GM23338 (cell line): ENCODE measurements at regions not wholly inside any gene's neighbourhood (a gene's known extent, or its start where the extent isn't known, plus 50 kb on each side); places are given as distances from the start of the nearest gene placed in this dataset.

Experiments used
- ATAC-seq: fragments of 200-7000 bp; cut with Tn5 transposase; 3 replicates; pipeline ENCODE4 v1.9.1; 2020
- DNase-seq: peaks from one replicate; pipeline ENCODE4 v3.0.0-alpha.2; 2015; ENCODE audit warnings: low spot score
- H2AFZ ChIP-seq: fragments of 200-600 bp; sonication (generic); 2 replicates; pipeline ENCODE4 v1.8.0; 2016; ENCODE audit warnings: antibody characterized with exemption, mild to moderate bottlenecking, moderate library complexity
- H3F3A ChIP-seq: fragments of 200-600 bp; sonication (generic); replicated peaks from 2 replicates; pipeline ENCODE4 v1.8.0; 2017; ENCODE audit warnings: antibody characterized with exemption, mixed run types, low read depth
- H3K27ac ChIP-seq: fragments of 200-600 bp; sonication (generic); 2 replicates; pipeline ENCODE4 v1.6.1; 2016; ENCODE audit warnings: low read depth
- H3K27me3 ChIP-seq: fragments of 200-600 bp; sonication (generic); 2 replicates; pipeline ENCODE4 v1.8.0; 2016; ENCODE audit warnings: mild to moderate bottlenecking, mixed run types, moderate library complexity; ENCODE audit not compliant: insufficient read depth
- H3K36me3 ChIP-seq: fragments of 200-600 bp; sonication (generic); 2 replicates; pipeline ENCODE4 v1.8.0; 2016; ENCODE audit warnings: mild to moderate bottlenecking; ENCODE audit not compliant: insufficient read depth
- H3K4me1 ChIP-seq: fragments of 200-600 bp; sonication (generic); 2 replicates; pipeline ENCODE4 v1.8.0; 2016; ENCODE audit warnings: mild to moderate bottlenecking, moderate library complexity; ENCODE audit not compliant: insufficient read depth
- H3K4me2 ChIP-seq: fragments of 200-600 bp; sonication (generic); 2 replicates; pipeline ENCODE4 v1.7.1; 2017; ENCODE audit warnings: mixed run types
- H3K4me3 ChIP-seq: fragments of 200-600 bp; sonication (generic); 2 replicates; pipeline ENCODE4 v1.6.1; 2016; ENCODE audit warnings: mixed run types
- H3K79me2 ChIP-seq: fragments of 200-600 bp; sonication (generic); replicated peaks from 2 replicates; pipeline ENCODE4 v1.8.0; 2017; ENCODE audit warnings: mild to moderate bottlenecking; ENCODE audit not compliant: insufficient read depth
- H3K9me2 ChIP-seq: fragments of 200-600 bp; sonication (generic); 2 replicates; pipeline ENCODE4 v1.8.0; 2017; ENCODE audit not compliant: insufficient read depth
- H4K20me1 ChIP-seq: fragments of 200-600 bp; sonication (generic); replicated peaks from 2 replicates; pipeline ENCODE4 v1.8.0; 2017; ENCODE audit warnings: mild to moderate bottlenecking; ENCODE audit not compliant: insufficient read depth
- H3K27ac Mint-ChIP-seq: 2 replicates; pipeline ENCODE4 v1.8.0; 2020; ENCODE audit warnings: inconsistent platforms, mild to moderate bottlenecking, moderate library complexity, mixed read lengths
- H3K27me3 Mint-ChIP-seq: 3 replicates; pipeline ENCODE4 v1.8.0; 2022; ENCODE audit warnings: low read depth, mild to moderate bottlenecking, moderate library complexity, mixed read lengths, inconsistent platforms; ENCODE audit not compliant: insufficient read depth, poor library complexity
- H3K36me3 Mint-ChIP-seq: 3 replicates; pipeline ENCODE4 v1.8.0; 2021; ENCODE audit warnings: low read depth, mild to moderate bottlenecking, inconsistent platforms, moderate library complexity, mixed read lengths
- H3K4me1 Mint-ChIP-seq: 3 replicates; pipeline ENCODE4 v1.8.0; 2020; ENCODE audit warnings: mild to moderate bottlenecking, inconsistent platforms, mixed read lengths
- H3K4me3 Mint-ChIP-seq: 3 replicates; pipeline ENCODE4 v1.8.0; 2021; ENCODE audit warnings: moderate library complexity, mild to moderate bottlenecking, inconsistent platforms, mixed read lengths
- H3K9me3 Mint-ChIP-seq: 3 replicates; pipeline ENCODE4 v1.8.0; 2020; ENCODE audit warnings: moderate library complexity, mild to moderate bottlenecking, inconsistent platforms, mixed read lengths
- CREB1 ChIP-seq: fragments of 250-450 bp; sonication (Bioruptor Pico); IDR thresholded peaks from 2 replicates; pipeline ENCODE4 v1.5.0; 2020; ENCODE audit warnings: low read depth, mild to moderate bottlenecking, moderate library complexity
- EZH2 ChIP-seq: fragments of 200-600 bp; sonication (generic); IDR thresholded peaks from one replicate; pipeline ENCODE4 v1.8.0; 2017; ENCODE audit warnings: antibody characterized with exemption, mild to moderate bottlenecking, low read depth; ENCODE audit not compliant: unreplicated experiment
- EZH2phosphoT487 ChIP-seq: fragments of 200-600 bp; sonication (generic); IDR thresholded peaks from one replicate; pipeline ENCODE4 v1.8.1; 2018; ENCODE audit warnings: antibody characterized with exemption; ENCODE audit not compliant: unreplicated experiment
- JUNB ChIP-seq: IDR thresholded peaks from one replicate; pipeline ENCODE4 v1.6.1; 2016; ENCODE audit warnings: antibody characterized with exemption; ENCODE audit not compliant: unreplicated experiment
- NANOG ChIP-seq: IDR thresholded peaks from 2 replicates; pipeline ENCODE4 v1.6.1; 2016; ENCODE audit warnings: antibody characterized with exemption, borderline replicate concordance
- POLR2AphosphoS5 ChIP-seq: IDR thresholded peaks from 2 replicates; pipeline ENCODE4 v1.6.1; 2016; ENCODE audit warnings: antibody characterized with exemption, low read depth
- STAT1 ChIP-seq: IDR thresholded peaks from one replicate; pipeline ENCODE4 v1.6.1; 2016; ENCODE audit warnings: antibody characterized with exemption; ENCODE audit not compliant: unreplicated experiment
- ZNF114 ChIP-seq: fragments of 250-450 bp; sonication (Bioruptor Pico); IDR thresholded peaks from 2 replicates; pipeline ENCODE4 v1.5.0; 2020; ENCODE audit warnings: mild to moderate bottlenecking, moderate library complexity
- ZNF331 ChIP-seq: fragments of 250-450 bp; sonication (Bioruptor Pico); IDR thresholded peaks from 2 replicates; pipeline ENCODE4 v1.5.0; 2020; ENCODE audit warnings: low read depth, mild to moderate bottlenecking, moderate library complexity
- TF ChIP-seq, protein P1 (sequence below): IDR thresholded peaks from 2 replicates; pipeline ENCODE4 v1.6.1; 2016; ENCODE audit warnings: antibody characterized with exemption
- TF ChIP-seq, protein P2 (sequence below), 2 experiments: fragments of 200-600 bp in 1 of 2; sonication (generic) in 1 of 2; conservative IDR thresholded peaks; 2 replicates each; pipeline versions ENCODE4 v1.5.1 to v1.6.1; 2016 to 2017; ENCODE audit warnings: antibody characterized with exemption in 2 of 2, low read depth in 2 of 2, mild to moderate bottlenecking in 2 of 2, moderate library complexity in 1 of 2
- TF ChIP-seq, protein P3 (sequence below): IDR thresholded peaks from one replicate; pipeline ENCODE4 v1.6.1; 2018; ENCODE audit warnings: antibody characterized with exemption; ENCODE audit not compliant: unreplicated experiment
- TF ChIP-seq, protein P4 (sequence below): fragments of 250-450 bp; sonication (Bioruptor Pico); IDR thresholded peaks from 2 replicates; pipeline ENCODE4 v1.5.0; 2020; ENCODE audit warnings: mild to moderate bottlenecking, moderate library complexity

DNA sequence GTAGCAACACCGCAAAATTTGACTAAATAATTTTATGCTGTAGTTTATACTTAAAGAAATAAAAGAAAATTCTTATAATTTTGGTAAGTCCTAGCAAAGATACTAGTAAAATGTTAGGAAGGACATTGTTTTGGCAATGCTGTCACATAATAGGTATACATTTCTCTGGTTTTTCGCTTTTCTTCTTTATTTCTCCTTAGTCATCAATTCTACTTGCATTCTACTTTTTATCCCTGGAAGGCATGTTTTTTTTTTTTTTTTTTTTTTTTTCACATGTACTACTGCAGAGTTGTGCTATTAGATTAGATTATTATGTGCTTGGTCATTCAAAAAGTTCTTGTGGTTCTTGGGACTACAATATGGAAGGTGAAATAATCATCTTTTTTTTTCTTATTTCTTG, 1421.2 kb downstream of the SI start:
- H3K27me3 ChIP-seq, result no peaks in the 10 kb centered on the region

More for the DNA sequence above, 1421.2 kb downstream of the SI start:
- no peaks in the 10 kb centered on the region for H3K9me3 Mint-ChIP-seq
- no peaks in the 10 kb centered on the region for H3K4me1 Mint-ChIP-seq
- H3K27ac Mint-ChIP-seq, result no peak overlapping the region
- DNase-seq (no peak), ATAC-seq (no peak)
- Histone ChIP-seq H2AFZ (no peak overlapping the region), H3K79me2 (no peaks in the 10 kb centered on the region), H4K20me1 (no peaks in the 10 kb centered on the region), H3K4me3 (no peak overlapping the region), H3K36me3 (no peaks in the 10 kb centered on the region), H3K4me2 (no peak overlapping the region), H3F3A (no peaks in the 10 kb centered on the region), H3K4me1 (no peaks in the 10 kb centered on the region), H3K27ac (no peak overlapping the region), H3K9me2 (no peaks in the 10 kb centered on the region)
- H3K4me3 Mint-ChIP-seq, result no peak overlapping the region
- H3K36me3 Mint-ChIP-seq, result no peaks in the 10 kb centered on the region
- H3K27me3 Mint-ChIP-seq, result peaks cover 2% of the 10 kb centered on the region
- TF ChIP-seq, protein P1, sequence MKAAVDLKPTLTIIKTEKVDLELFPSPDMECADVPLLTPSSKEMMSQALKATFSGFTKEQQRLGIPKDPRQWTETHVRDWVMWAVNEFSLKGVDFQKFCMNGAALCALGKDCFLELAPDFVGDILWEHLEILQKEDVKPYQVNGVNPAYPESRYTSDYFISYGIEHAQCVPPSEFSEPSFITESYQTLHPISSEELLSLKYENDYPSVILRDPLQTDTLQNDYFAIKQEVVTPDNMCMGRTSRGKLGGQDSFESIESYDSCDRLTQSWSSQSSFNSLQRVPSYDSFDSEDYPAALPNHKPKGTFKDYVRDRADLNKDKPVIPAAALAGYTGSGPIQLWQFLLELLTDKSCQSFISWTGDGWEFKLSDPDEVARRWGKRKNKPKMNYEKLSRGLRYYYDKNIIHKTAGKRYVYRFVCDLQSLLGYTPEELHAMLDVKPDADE, result no peak
- TF ChIP-seq, protein P2, sequence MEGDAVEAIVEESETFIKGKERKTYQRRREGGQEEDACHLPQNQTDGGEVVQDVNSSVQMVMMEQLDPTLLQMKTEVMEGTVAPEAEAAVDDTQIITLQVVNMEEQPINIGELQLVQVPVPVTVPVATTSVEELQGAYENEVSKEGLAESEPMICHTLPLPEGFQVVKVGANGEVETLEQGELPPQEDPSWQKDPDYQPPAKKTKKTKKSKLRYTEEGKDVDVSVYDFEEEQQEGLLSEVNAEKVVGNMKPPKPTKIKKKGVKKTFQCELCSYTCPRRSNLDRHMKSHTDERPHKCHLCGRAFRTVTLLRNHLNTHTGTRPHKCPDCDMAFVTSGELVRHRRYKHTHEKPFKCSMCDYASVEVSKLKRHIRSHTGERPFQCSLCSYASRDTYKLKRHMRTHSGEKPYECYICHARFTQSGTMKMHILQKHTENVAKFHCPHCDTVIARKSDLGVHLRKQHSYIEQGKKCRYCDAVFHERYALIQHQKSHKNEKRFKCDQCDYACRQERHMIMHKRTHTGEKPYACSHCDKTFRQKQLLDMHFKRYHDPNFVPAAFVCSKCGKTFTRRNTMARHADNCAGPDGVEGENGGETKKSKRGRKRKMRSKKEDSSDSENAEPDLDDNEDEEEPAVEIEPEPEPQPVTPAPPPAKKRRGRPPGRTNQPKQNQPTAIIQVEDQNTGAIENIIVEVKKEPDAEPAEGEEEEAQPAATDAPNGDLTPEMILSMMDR (conservative IDR thresholded peaks at IDR 0.05; ENCODE audit: low read depth in 2 of 2), result no peak
- TF ChIP-seq CREB1 (CRISPR knock-in tag) (no peak), EZH2phosphoT487 (no peak), STAT1 (no peak), POLR2AphosphoS5 (no peak), JUNB (no peak), NANOG (no peak), ZNF114 (no peak), ZNF331 (CRISPR knock-in tag) (no peak), EZH2 (no peak)
- TF ChIP-seq, protein P3, sequence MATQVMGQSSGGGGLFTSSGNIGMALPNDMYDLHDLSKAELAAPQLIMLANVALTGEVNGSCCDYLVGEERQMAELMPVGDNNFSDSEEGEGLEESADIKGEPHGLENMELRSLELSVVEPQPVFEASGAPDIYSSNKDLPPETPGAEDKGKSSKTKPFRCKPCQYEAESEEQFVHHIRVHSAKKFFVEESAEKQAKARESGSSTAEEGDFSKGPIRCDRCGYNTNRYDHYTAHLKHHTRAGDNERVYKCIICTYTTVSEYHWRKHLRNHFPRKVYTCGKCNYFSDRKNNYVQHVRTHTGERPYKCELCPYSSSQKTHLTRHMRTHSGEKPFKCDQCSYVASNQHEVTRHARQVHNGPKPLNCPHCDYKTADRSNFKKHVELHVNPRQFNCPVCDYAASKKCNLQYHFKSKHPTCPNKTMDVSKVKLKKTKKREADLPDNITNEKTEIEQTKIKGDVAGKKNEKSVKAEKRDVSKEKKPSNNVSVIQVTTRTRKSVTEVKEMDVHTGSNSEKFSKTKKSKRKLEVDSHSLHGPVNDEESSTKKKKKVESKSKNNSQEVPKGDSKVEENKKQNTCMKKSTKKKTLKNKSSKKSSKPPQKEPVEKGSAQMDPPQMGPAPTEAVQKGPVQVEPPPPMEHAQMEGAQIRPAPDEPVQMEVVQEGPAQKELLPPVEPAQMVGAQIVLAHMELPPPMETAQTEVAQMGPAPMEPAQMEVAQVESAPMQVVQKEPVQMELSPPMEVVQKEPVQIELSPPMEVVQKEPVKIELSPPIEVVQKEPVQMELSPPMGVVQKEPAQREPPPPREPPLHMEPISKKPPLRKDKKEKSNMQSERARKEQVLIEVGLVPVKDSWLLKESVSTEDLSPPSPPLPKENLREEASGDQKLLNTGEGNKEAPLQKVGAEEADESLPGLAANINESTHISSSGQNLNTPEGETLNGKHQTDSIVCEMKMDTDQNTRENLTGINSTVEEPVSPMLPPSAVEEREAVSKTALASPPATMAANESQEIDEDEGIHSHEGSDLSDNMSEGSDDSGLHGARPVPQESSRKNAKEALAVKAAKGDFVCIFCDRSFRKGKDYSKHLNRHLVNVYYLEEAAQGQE, result no peak
- TF ChIP-seq, protein P4, sequence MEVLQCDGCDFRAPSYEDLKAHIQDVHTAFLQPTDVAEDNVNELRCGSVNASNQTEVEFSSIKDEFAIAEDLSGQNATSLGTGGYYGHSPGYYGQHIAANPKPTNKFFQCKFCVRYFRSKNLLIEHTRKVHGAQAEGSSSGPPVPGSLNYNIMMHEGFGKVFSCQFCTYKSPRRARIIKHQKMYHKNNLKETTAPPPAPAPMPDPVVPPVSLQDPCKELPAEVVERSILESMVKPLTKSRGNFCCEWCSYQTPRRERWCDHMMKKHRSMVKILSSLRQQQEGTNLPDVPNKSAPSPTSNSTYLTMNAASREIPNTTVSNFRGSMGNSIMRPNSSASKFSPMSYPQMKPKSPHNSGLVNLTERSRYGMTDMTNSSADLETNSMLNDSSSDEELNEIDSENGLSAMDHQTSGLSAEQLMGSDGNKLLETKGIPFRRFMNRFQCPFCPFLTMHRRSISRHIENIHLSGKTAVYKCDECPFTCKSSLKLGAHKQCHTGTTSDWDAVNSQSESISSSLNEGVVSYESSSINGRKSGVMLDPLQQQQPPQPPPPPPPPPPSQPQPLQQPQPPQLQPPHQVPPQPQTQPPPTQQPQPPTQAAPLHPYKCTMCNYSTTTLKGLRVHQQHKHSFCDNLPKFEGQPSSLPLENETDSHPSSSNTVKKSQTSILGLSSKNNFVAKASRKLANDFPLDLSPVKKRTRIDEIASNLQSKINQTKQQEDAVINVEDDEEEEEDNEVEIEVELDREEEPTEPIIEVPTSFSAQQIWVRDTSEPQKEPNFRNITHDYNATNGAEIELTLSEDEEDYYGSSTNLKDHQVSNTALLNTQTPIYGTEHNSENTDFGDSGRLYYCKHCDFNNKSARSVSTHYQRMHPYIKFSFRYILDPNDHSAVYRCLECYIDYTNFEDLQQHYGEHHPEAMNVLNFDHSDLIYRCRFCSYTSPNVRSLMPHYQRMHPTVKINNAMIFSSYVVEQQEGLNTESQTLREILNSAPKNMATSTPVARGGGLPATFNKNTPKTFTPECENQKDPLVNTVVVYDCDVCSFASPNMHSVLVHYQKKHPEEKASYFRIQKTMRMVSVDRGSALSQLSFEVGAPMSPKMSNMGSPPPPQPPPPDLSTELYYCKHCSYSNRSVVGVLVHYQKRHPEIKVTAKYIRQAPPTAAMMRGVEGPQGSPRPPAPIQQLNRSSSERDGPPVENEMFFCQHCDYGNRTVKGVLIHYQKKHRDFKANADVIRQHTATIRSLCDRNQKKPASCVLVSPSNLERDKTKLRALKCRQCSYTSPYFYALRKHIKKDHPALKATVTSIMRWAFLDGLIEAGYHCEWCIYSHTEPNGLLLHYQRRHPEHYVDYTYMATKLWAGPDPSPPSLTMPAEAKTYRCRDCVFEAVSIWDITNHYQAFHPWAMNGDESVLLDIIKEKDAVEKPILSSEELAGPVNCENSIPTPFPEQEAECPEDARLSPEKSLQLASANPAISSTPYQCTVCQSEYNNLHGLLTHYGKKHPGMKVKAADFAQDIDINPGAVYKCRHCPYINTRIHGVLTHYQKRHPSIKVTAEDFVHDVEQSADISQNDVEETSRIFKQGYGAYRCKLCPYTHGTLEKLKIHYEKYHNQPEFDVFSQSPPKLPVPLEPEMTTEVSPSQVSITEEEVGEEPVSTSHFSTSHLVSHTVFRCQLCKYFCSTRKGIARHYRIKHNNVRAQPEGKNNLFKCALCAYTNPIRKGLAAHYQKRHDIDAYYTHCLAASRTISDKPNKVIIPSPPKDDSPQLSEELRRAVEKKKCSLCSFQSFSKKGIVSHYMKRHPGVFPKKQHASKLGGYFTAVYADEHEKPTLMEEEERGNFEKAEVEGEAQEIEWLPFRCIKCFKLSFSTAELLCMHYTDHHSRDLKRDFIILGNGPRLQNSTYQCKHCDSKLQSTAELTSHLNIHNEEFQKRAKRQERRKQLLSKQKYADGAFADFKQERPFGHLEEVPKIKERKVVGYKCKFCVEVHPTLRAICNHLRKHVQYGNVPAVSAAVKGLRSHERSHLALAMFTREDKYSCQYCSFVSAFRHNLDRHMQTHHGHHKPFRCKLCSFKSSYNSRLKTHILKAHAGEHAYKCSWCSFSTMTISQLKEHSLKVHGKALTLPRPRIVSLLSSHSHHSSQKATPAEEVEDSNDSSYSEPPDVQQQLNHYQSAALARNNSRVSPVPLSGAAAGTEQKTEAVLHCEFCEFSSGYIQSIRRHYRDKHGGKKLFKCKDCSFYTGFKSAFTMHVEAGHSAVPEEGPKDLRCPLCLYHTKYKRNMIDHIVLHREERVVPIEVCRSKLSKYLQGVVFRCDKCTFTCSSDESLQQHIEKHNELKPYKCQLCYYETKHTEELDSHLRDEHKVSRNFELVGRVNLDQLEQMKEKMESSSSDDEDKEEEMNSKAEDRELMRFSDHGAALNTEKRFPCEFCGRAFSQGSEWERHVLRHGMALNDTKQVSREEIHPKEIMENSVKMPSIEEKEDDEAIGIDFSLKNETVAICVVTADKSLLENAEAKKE, result no peak
